ENCODE measurements at regions not wholly inside any gene's neighbourhood (a gene's known extent, or its start where the extent isn't known, plus 50 kb on each side); places are given as distances from the start of the nearest gene placed in this dataset.

DNA sequence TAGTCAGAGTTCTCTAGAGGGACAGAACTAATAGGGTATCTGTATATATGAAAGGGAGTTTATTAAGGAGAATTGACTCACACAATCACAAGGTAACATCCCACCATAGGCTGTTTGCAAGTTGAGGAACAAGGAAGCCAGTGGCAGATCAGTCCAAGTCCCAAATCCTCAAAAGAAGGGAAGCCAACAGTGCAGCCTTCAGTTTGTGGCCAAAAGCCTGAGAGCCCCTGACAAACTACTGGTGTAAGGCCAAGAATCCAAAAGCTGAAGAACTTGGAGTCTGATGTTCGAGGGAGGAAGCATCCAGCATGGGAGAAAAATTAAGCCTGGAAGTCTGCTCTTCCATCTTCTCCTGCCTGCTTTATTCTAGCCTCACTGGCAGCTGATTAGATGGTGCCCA, 1107.2 kb upstream of the CELF2 start:
- peaks cover 2% of the 10 kb centered on the region; the same call in 1 of the 2 replicates for H3K9me3 ChIP-seq (ENCODE audit: control insufficient read depth, insufficient read depth, low read length)
- DNase-seq (ENCODE audit: low read depth, low spot score) = no peak
- H3K4me3 ChIP-seq (ENCODE audit: low read depth, low read length) = no peak overlapping the region
- H3K27ac ChIP-seq (ENCODE audit: low read depth, low read length) = no peak overlapping the region
- ChIA-PET POLR2A (no interaction called here), CTCF (no interaction called here)
- H3K27me3 ChIP-seq (ENCODE audit: control insufficient read depth, insufficient read depth, low read length) = no peaks in the 10 kb centered on the region
- no peak for TF ChIP-seq CTCF (IDR thresholded peaks at IDR 0.05; ENCODE audit: low read depth, low read length)

DNA sequence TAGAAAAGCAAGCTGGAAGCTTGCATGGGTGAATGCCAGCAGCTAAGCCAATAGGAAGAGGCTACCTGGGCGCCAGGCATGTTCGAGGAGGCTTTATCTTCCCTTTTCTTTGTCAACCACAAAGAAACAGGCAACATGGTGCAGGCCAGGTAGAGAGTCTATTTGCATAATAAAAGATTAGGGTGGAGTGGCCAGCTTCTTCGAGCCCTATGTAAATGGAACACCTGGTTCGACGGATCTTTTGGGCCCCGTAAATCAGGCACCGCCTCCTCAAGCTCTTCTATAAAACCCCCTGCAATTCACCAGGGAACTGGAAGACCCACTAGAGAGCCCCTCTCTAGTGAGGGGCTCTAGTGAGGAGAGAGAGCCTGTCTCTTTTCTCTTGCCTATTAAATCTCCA, 1106.2 kb upstream of the CELF2 start:
- CTCF ChIA-PET = no interaction called here
- no peak for DNase-seq (ENCODE audit: low read depth, low spot score)
- Histone ChIP-seq H3K27me3 (ENCODE audit: control insufficient read depth, insufficient read depth, low read length) (no peaks in the 10 kb centered on the region), H3K27ac (ENCODE audit: low read depth, low read length) (no peak overlapping the region), H3K9me3 (ENCODE audit: control insufficient read depth, insufficient read depth, low read length) (peaks cover 2% of the 10 kb centered on the region; the same call in 1 of the 2 replicates), H3K4me3 (ENCODE audit: low read depth, low read length) (no peak overlapping the region)
- TF ChIP-seq CTCF (IDR thresholded peaks at IDR 0.05; ENCODE audit: low read depth, low read length) = no peak
- POLR2A ChIA-PET = no interaction called here

DNA sequence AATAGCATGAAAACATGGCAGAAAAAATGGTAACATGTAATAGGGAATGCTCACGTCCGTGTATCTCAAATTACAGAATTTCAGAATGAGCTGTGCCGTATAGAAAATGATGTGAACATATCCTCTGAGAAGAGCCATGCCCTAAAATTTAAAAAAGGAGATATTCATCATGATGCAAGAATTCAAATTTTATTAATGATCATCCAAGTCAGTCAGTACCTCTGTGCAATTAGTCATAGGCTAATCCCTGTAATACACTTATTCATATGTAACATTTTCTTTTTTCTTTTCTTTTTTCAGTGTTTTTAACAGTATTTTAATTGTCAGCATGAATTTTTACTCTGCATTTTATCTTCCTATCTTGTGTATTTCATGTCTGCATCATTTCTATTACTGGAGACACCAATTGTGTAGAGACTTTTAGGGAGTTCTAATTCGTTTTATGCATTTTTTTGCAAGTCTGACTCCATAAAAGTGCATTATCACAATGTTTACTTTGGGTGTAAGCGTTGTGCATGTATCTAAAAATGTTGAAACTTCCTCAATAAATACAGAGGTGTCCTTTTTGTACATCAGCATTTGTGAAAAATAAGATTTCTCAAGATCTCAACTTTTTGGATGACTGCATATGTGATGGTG, 1103.7 kb upstream of the CELF2 start:
- CTCF ChIA-PET = interaction anchor here (0.9 kb wide), 1 partner anchor 378 kb away, joined by 4 read pairs; no protein-coding TSS in a partner anchor
- Histone ChIP-seq H3K4me3 (ENCODE audit: low read depth, low read length) (no peak overlapping the region), H3K9me3 (ENCODE audit: control insufficient read depth, insufficient read depth, low read length) (no peaks in the 10 kb centered on the region), H3K27me3 (ENCODE audit: control insufficient read depth, insufficient read depth, low read length) (no peaks in the 10 kb centered on the region), H3K27ac (ENCODE audit: low read depth, low read length) (no peak overlapping the region)
- TF ChIP-seq CTCF (IDR thresholded peaks at IDR 0.05; ENCODE audit: low read depth, low read length) = no peak
- POLR2A ChIA-PET = no interaction called here
- DNase-seq (ENCODE audit: low read depth, low spot score) = no peak

DNA sequence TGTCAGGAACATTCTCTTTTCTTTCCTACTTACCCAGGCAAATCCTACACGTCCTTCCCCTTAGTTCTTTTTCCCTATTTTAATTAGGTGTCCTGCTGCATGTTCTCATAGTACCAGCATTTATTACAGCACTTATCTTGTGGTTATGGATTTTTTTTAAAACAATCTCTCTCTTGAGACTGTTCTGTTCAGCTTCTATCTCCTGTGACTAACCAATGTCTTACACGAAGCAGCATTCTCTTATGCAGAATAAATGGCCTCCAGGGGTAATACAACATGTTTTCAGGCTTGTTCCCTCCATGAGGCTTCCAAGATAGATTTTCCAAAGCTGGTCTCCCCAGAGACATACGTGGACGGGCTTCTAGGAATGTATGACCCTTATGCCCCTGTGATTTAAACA, 1096.1 kb upstream of the CELF2 start:
- Histone ChIP-seq H3K27me3 (ENCODE audit: control insufficient read depth, insufficient read depth, low read length) (no peaks in the 10 kb centered on the region), H3K4me3 (ENCODE audit: low read depth, low read length) (no peak overlapping the region), H3K9me3 (ENCODE audit: control insufficient read depth, insufficient read depth, low read length) (no peaks in the 10 kb centered on the region), H3K27ac (ENCODE audit: low read depth, low read length) (no peak overlapping the region)
- DNase-seq (ENCODE audit: low read depth, low spot score) = no peak
- ChIA-PET POLR2A (no interaction called here), CTCF (no interaction called here)
- no peak for TF ChIP-seq CTCF (IDR thresholded peaks at IDR 0.05; ENCODE audit: low read depth, low read length)

DNA sequence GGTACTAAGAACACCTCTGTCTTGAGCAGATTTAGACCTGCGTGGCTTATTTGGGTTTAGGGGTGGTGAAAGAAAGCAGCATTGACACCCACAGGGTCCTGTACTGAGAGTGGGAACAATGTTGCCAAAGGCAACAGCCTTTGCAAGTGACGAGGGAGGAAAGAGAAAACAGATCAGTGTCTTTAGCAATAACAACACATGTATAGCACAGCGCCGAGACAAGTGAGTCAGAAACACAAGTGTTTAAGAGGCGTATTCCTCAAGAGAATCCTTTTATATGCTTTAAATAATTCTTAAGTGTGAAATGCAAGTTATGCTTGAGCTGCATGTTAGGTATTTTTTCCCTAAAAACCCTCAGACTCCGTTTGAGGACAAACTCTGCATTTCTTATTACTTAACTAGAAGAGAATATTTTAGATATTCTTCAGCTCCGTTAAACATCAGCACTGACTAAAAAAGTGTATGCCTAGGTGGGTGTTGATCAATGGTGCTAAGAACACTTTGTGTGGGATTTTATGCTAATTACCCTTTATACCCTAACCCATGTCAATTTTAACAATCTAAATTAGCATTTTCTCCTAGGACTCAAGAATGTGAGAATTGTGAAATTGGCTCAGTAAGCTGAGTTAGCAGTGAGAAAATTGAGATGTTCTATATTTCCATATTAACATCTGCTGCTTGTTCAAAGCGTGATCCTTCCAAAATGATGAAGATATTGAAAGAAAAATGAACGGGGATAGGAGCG, 1095.4 kb upstream of the CELF2 start:
- no peak for DNase-seq (ENCODE audit: low read depth, low spot score)
- CTCF ChIA-PET = no interaction called here

More for the DNA sequence above, 1095.4 kb upstream of the CELF2 start:
- POLR2A ChIA-PET = no interaction called here
- no peaks in the 10 kb centered on the region for H3K27me3 ChIP-seq (ENCODE audit: control insufficient read depth, insufficient read depth, low read length)
- H3K4me3 ChIP-seq (ENCODE audit: low read depth, low read length) = no peak overlapping the region
- H3K27ac ChIP-seq (ENCODE audit: low read depth, low read length) = no peak overlapping the region
- no peak for TF ChIP-seq CTCF (IDR thresholded peaks at IDR 0.05; ENCODE audit: low read depth, low read length)
- no peaks in the 10 kb centered on the region for H3K9me3 ChIP-seq (ENCODE audit: control insufficient read depth, insufficient read depth, low read length)

All from AG04450 (cell line).